SU-DHL-6 (cell line): ENCODE measurements at regions not wholly inside any gene's neighbourhood (a gene's known extent, or its start where the extent isn't known, plus 50 kb on each side); places are given as distances from the start of the nearest gene placed in this dataset.
A peak's percentile ranks its signal among the peaks of the same experiment; 100 is the strongest.

Experiments used
- H2AFZ ChIP-seq: fragments of 200-600 bp; sonication (generic); 2 replicates; pipeline ENCODE4 v1.6.1; 2014; ENCODE audit warnings: low read depth, mild to moderate bottlenecking, moderate library complexity, mixed read lengths, antibody characterized with exemption, low read length; ENCODE audit not compliant: severe bottlenecking
- H3F3A ChIP-seq: fragments of 200-600 bp; shearing (Covaris generic); 2 replicates; pipeline ENCODE4 v1.6.0; 2016; ENCODE audit warnings: antibody characterized with exemption, mild to moderate bottlenecking; ENCODE audit not compliant: insufficient read depth
- H3K27ac ChIP-seq: fragments of 200-600 bp; sonication (generic); 2 replicates; pipeline ENCODE4 v1.5.1; 2016; ENCODE audit warnings: low read depth, mild to moderate bottlenecking, low read length, moderate library complexity, mixed read lengths
- H3K27me3 ChIP-seq: fragments of 200-600 bp; sonication (generic), shearing (Covaris generic); 2 replicates; pipeline ENCODE4 v1.6.0; 2014; ENCODE audit warnings: mild to moderate bottlenecking, low read length
- H3K36me3 ChIP-seq: fragments of 200-600 bp; sonication (generic); 2 replicates; pipeline ENCODE4 v1.6.1; 2014; ENCODE audit warnings: mild to moderate bottlenecking, low read length, mixed read lengths
- H3K4me2 ChIP-seq: fragments of 300-600, 200-600 bp; shearing (Covaris generic), sonication (generic); 2 replicates; pipeline ENCODE4 v1.6.0; 2014; ENCODE audit warnings: low read length, low read depth, mild to moderate bottlenecking; ENCODE audit not compliant: poor library complexity, severe bottlenecking
- H3K4me3 ChIP-seq: fragments of 200-600 bp; sonication (generic); 2 replicates; pipeline ENCODE4 v1.5.1; 2014; ENCODE audit warnings: antibody characterized with exemption, low read length, mild to moderate bottlenecking, mixed read lengths; ENCODE audit not compliant: insufficient read depth, poor library complexity, severe bottlenecking
- H3K79me2 ChIP-seq: fragments of 200-600 bp; sonication (generic); 2 replicates; pipeline ENCODE4 v1.6.1; 2014; ENCODE audit warnings: mild to moderate bottlenecking, low read length, moderate library complexity; ENCODE audit not compliant: insufficient read depth
- H3K9ac ChIP-seq: fragments of 200-600 bp; sonication (generic); 2 replicates; pipeline ENCODE4 v1.7.0; 2014; ENCODE audit warnings: mild to moderate bottlenecking, low read length
- H3K9me2 ChIP-seq: fragments of 200-600 bp; sonication (generic); replicated peaks from 2 replicates; pipeline ENCODE4 v1.6.1; 2014; ENCODE audit warnings: low read length; ENCODE audit not compliant: insufficient read depth
- H3K9me3 ChIP-seq: fragments of 200-600 bp; sonication (generic); 2 replicates; pipeline ENCODE4 v1.6.1; 2014; ENCODE audit warnings: low read length, mixed read lengths; ENCODE audit not compliant: insufficient read depth
- H4K20me1 ChIP-seq: fragments of 200-600 bp; sonication (generic); 2 replicates; pipeline ENCODE4 v1.6.1; 2014; ENCODE audit warnings: low read depth, mild to moderate bottlenecking, antibody characterized with exemption, low read length, moderate library complexity, mixed read lengths
- EZH2phosphoT487 ChIP-seq: fragments of 200-600 bp; sonication (generic), shearing (Covaris generic); conservative IDR thresholded peaks from 2 replicates; pipeline ENCODE4 v1.6.1; 2018; ENCODE audit warnings: mild to moderate bottlenecking, antibody characterized with exemption, low read length, moderate library complexity, mixed read lengths
- TF ChIP-seq, protein P1 (sequence below): fragments of 200-600 bp; sonication (generic); IDR thresholded peaks from one replicate; pipeline ENCODE4 v1.5.1; 2017; ENCODE audit warnings: antibody characterized with exemption, mild to moderate bottlenecking, low read length, moderate library complexity; ENCODE audit not compliant: insufficient read depth, poor library complexity, severe bottlenecking

DNA sequence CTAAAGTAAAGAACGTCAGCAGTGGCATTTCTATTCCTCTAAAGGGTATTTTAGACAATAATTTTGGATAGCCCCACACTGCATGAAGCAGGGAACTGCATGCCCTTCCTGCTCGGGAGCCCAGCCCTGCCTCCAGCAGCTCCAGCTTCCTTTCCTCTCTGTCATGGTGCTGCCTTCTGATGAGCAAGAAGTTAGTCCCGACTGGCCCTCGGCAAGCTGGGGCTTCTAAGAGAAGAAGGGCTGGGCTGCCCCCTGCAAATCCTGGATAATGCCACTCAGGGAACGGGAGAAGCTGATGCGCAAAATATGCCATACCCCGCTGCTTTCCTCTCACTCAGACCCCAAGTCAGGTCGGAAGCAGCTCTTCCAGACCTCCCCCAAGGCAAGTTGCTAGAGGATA is 296.4 kb downstream of the ETS1 start:
- Histone ChIP-seq H3F3A (peaks cover 8% of the 10 kb centered on the region; the same call in 1 of the 2 replicates), H3K9me2 (no peaks in the 10 kb centered on the region), H3K4me2 (peak overlapping the region; percentile 48), H3K4me3 (no peak overlapping the region), H3K27ac (peak overlapping the region; percentile 70), H3K9me3 (no peaks in the 10 kb centered on the region), H4K20me1 (no peaks in the 10 kb centered on the region), H3K9ac (peak overlapping the region; percentile 24; the same call in 1 of the 2 replicates), H3K36me3 (no peaks in the 10 kb centered on the region), H2AFZ (no peak overlapping the region), H3K27me3 (no peaks in the 10 kb centered on the region), H3K79me2 (no peaks in the 10 kb centered on the region)
- TF ChIP-seq, protein P1, sequence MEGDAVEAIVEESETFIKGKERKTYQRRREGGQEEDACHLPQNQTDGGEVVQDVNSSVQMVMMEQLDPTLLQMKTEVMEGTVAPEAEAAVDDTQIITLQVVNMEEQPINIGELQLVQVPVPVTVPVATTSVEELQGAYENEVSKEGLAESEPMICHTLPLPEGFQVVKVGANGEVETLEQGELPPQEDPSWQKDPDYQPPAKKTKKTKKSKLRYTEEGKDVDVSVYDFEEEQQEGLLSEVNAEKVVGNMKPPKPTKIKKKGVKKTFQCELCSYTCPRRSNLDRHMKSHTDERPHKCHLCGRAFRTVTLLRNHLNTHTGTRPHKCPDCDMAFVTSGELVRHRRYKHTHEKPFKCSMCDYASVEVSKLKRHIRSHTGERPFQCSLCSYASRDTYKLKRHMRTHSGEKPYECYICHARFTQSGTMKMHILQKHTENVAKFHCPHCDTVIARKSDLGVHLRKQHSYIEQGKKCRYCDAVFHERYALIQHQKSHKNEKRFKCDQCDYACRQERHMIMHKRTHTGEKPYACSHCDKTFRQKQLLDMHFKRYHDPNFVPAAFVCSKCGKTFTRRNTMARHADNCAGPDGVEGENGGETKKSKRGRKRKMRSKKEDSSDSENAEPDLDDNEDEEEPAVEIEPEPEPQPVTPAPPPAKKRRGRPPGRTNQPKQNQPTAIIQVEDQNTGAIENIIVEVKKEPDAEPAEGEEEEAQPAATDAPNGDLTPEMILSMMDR = no peak
- TF ChIP-seq EZH2phosphoT487 = no peak

DNA sequence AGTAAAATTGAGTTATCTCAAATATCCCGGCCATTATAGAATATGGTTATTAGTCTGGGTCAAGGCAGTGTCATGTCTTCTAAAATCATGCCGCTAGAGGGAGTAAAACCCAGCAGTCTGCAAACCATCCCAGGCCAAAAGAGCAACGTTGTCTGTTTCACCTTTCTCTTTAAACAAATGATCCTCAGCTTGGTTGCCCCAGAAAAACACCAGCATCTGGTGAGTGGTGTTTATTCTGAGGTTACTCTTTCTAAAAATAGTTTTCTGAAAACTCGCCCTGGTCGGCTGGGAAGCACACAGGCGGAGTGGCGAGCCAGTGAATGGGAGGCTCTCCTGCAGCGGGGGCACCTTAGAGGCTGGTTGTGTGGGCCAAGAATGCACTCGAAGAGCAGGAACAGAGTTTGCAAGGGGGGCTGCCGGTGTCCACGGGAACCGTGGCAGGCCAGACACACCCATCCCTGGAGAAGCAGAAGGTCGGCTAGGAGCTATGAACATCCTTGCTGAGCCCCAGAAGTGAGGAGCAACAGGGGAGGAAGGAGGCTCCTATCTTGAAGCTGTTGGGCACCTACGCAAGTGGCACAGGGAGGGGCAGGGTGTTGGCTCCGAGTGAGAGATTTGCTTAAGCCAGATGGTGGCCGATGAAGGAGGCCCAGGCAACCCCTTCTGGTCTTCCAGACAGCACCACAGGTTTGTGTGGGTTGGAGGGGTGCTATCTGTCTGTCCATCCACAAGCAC is 297.1 kb downstream of the ETS1 start:
- H3K9me3 ChIP-seq = no peaks in the 10 kb centered on the region
- no peaks in the 10 kb centered on the region for H3K27me3 ChIP-seq
- peak overlapping the region; percentile 39 for H2AFZ ChIP-seq
- no peaks in the 10 kb centered on the region for H3K36me3 ChIP-seq
- no peak for TF ChIP-seq EZH2phosphoT487
- TF ChIP-seq, protein P1 = peak; percentile 64
- H3K27ac ChIP-seq = peak overlapping the region; percentile 70
- no peaks in the 10 kb centered on the region for H3K9me2 ChIP-seq
- H3K9ac ChIP-seq = peak overlapping the region; percentile 24; the same call in 1 of the 2 replicates
- peak overlapping the region; percentile 48 for H3K4me2 ChIP-seq
- peak overlapping the region; percentile 11 for H3K4me3 ChIP-seq
- no peaks in the 10 kb centered on the region for H4K20me1 ChIP-seq
- H3F3A ChIP-seq = peaks cover 8% of the 10 kb centered on the region; the same call in 1 of the 2 replicates
- H3K79me2 ChIP-seq = no peaks in the 10 kb centered on the region

DNA sequence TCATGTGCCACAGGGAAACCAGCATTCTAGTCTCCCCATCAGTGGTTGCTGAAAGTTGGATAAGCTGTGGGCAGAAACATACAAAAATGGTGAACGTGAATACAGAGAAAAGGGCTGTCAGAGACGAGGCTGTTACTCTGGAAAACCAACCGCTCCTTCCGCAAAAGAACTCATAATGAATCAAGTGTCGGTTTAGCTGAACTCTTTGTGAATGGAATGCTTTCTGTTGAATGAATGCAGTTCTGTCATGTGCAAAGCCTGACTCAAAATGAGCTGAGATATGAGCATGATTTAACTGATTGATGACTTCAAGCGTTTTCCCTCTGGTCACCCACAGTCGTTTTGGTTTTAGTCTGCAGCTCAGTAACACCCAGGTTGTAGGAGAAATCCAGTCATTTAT is 298.3 kb downstream of the ETS1 start:
- Histone ChIP-seq H2AFZ (no peak overlapping the region), H3K9me3 (no peaks in the 10 kb centered on the region), H3K79me2 (no peaks in the 10 kb centered on the region), H4K20me1 (no peaks in the 10 kb centered on the region), H3F3A (peaks cover 8% of the 10 kb centered on the region; the same call in 1 of the 2 replicates), H3K9ac (no peak overlapping the region), H3K27me3 (no peaks in the 10 kb centered on the region), H3K27ac (no peak overlapping the region), H3K4me2 (no peak overlapping the region), H3K9me2 (no peaks in the 10 kb centered on the region), H3K4me3 (no peak overlapping the region), H3K36me3 (no peaks in the 10 kb centered on the region)
- TF ChIP-seq, protein P1 = no peak
- no peak for TF ChIP-seq EZH2phosphoT487
